Panc1 (cell line): ENCODE measurements at regions not wholly inside any gene's neighbourhood (a gene's known extent, or its start where the extent isn't known, plus 50 kb on each side); places are given as distances from the start of the nearest gene placed in this dataset.

Experiments used
- ATAC-seq: fragments of 200-7000 bp; cut with Tn5 transposase; 2 replicates; pipeline ENCODE4 v1.9.1; 2020; ENCODE audit warnings: mild to moderate bottlenecking, moderate library complexity
- BruUV-seq: library from RNA; stranded (reverse); fragments of 400-500 nt; replicated peaks from 2 replicates; lab custom pipeline; 2021; lab: Mats Ljungman, UMichigan
- CTCF ChIA-PET: fragments of 300-600 bp; sonication (Branson Sonifier 250); formaldehyde crosslinking; loops from one replicate; lab custom pipeline; 2022; ENCODE audit warnings: antibody characterized with exemption; lab: Charles Lee
- POLR2A ChIA-PET: fragments of 300-600 bp; sonication (Branson Sonifier 250); formaldehyde crosslinking; loops from one replicate; lab custom pipeline; 2022; ENCODE audit warnings: antibody characterized with exemption; lab: Charles Lee
- DNase-seq: peaks from one replicate; pipeline ENCODE4 v3.0.0-alpha.2; 2010; ENCODE audit warnings: low read depth, low spot score
- H3K27ac ChIP-seq: 2 replicates; pipeline ENCODE4 v1.5.1; 2011; ENCODE audit warnings: mild to moderate bottlenecking, low read length, inconsistent platforms
- H3K27me3 ChIP-seq: fragments of 200-500 bp; sonication (Bioruptor generic); 2 replicates; pipeline ENCODE4 v1.6.0; 2014; ENCODE audit warnings: low read length, inconsistent platforms; ENCODE audit not compliant: control insufficient read depth, insufficient read depth
- H3K36me3 ChIP-seq: fragments of 200-500 bp; sonication (Bioruptor generic); 2 replicates; pipeline ENCODE4 v1.5.1; 2014; ENCODE audit warnings: inconsistent platforms, mild to moderate bottlenecking, low read length, moderate library complexity; ENCODE audit not compliant: control insufficient read depth, insufficient read depth
- H3K4me1 ChIP-seq: 2 replicates; pipeline ENCODE4 v1.5.1; 2011; ENCODE audit warnings: inconsistent platforms, mild to moderate bottlenecking, low read length, moderate library complexity; ENCODE audit not compliant: control insufficient read depth, insufficient read depth
- H3K4me3 ChIP-seq, 2 experiments: 2 replicates each; pipeline ENCODE4 v1.5.1; 2011 to 2012; ENCODE audit warnings: low read depth in 2 of 2, low read length in 2 of 2, mild to moderate bottlenecking in 2 of 2, inconsistent platforms in 1 of 2, moderate library complexity in 1 of 2
- H3K9me3 ChIP-seq: fragments of 200-500 bp; sonication (Bioruptor generic); 2 replicates; pipeline ENCODE4 v1.5.1; 2014; ENCODE audit warnings: low read depth, mild to moderate bottlenecking, inconsistent platforms, low read length, moderate library complexity; ENCODE audit not compliant: control insufficient read depth, insufficient read depth
- POLR2AphosphoS5 ChIP-seq: IDR thresholded peaks from 2 replicates; pipeline ENCODE4 v1.6.1; 2012; ENCODE audit warnings: mild to moderate bottlenecking, low read depth, low read length, moderate library complexity
- SIN3A ChIP-seq: IDR thresholded peaks from 2 replicates; pipeline ENCODE4 v1.6.1; 2012; ENCODE audit warnings: low read depth, mild to moderate bottlenecking, low read length, moderate library complexity, borderline replicate concordance; ENCODE audit not compliant: insufficient read depth
- TCF7L2 ChIP-seq: IDR thresholded peaks from 2 replicates; pipeline ENCODE4 v1.6.1; 2011; ENCODE audit warnings: mild to moderate bottlenecking, low read depth, low read length, inconsistent platforms
- in situ Hi-C: cut with HindIII; loops from 2 replicates; pipeline ENCODE4 v1.10.0; 2016; ENCODE audit warnings: low sequenced_read_pairs, low pct_unique_long_range_greater_than_20kb
- intact Hi-C: fragments of 100-400 bp; cut with micrococcal nuclease; formaldehyde crosslinking; loops from one replicate; pipeline ENCODE4 v1.10.0; 2022; ENCODE audit not compliant: unreplicated experiment
- TF ChIP-seq, protein P1 (sequence below): fragments of 450-650 bp; IDR thresholded peaks from 2 replicates; pipeline ENCODE4 v1.5.1; 2017; ENCODE audit warnings: mild to moderate bottlenecking
- TF ChIP-seq, protein P2 (sequence below), 2 experiments: IDR thresholded peaks; 2 replicates each; pipeline ENCODE4 v1.6.1; 2011 to 2012; ENCODE audit warnings: low read depth in 2 of 2, control low read depth in 1 of 2, low read length in 1 of 2, mild to moderate bottlenecking in 1 of 2, moderate library complexity in 1 of 2; ENCODE audit not compliant: insufficient read depth in 1 of 2

DNA sequence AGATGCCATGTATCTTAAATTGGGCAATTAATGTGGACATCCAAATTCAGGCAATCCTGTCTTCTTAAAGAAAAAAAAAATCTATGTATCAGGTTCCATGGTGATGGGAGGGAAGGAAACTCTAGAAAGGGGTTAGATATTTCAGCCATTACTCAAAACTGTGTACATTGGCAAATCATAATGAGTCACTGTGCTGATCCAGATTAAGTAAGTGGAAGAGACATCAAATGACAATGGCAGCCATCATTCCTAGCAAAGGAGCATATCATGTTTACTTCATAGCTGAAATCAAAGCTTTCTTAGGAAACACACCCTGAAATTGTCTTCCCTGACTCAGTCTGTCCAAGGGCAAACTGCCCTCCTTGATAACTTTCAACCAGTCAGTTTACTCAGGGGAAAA is 713.3 kb upstream of the GBE1 start:
- CTCF ChIA-PET, result no interaction called here
- no TSS peak for BruUV-seq
- in situ Hi-C loops (no loop called here), intact Hi-C loops (no loop called here)
- DNase-seq (no peak), ATAC-seq (no peak)
- H3K27ac ChIP-seq, result no peak overlapping the region
- H3K4me1 ChIP-seq, result no peaks in the 10 kb centered on the region
- POLR2A ChIA-PET, result no interaction called here
- H3K4me3 ChIP-seq, result no peak overlapping the region
- no peaks in the 10 kb centered on the region for H3K27me3 ChIP-seq
- TF ChIP-seq TCF7L2 (no peak), SIN3A (no peak), POLR2AphosphoS5 (no peak)
- no peaks in the 10 kb centered on the region for H3K9me3 ChIP-seq
- no peaks in the 10 kb centered on the region for H3K36me3 ChIP-seq

DNA sequence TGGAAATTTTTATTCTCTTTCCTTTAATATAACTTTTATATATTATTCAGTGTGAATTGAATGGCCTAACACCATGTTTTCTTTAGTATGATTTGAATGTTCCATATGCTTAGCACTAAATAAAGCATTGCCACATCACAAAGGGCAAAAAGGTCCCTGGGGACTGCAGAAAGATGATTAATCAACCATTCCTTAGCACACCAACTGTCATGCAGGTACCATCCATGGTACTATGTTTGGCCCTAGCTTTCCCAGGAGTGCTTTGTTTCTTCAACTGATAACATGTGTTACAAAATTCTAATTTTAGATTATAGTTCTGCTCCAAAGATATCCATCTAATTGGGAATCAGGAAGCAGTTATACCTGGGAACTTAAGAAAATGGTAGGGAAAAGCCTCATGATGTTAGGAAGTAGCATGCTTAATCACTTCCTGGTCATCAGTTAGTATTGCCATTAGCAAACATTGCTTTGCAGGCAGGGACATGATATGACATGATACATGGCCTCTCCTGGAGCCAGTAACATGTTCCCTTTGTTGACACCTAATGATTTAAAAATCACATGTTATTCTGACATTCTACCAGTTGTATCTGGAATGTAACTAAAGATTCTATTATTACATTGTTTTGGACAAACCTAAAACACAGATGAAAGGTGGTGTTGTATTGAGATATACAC is 712.6 kb upstream of the GBE1 start:
- CTCF ChIA-PET, result no interaction called here

More for the DNA sequence above, 712.6 kb upstream of the GBE1 start:
- TF ChIP-seq POLR2AphosphoS5 (no peak), TCF7L2 (no peak), SIN3A (no peak)
- TF ChIP-seq, protein P1, sequence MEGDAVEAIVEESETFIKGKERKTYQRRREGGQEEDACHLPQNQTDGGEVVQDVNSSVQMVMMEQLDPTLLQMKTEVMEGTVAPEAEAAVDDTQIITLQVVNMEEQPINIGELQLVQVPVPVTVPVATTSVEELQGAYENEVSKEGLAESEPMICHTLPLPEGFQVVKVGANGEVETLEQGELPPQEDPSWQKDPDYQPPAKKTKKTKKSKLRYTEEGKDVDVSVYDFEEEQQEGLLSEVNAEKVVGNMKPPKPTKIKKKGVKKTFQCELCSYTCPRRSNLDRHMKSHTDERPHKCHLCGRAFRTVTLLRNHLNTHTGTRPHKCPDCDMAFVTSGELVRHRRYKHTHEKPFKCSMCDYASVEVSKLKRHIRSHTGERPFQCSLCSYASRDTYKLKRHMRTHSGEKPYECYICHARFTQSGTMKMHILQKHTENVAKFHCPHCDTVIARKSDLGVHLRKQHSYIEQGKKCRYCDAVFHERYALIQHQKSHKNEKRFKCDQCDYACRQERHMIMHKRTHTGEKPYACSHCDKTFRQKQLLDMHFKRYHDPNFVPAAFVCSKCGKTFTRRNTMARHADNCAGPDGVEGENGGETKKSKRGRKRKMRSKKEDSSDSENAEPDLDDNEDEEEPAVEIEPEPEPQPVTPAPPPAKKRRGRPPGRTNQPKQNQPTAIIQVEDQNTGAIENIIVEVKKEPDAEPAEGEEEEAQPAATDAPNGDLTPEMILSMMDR, result no peak
- TF ChIP-seq, protein P2, sequence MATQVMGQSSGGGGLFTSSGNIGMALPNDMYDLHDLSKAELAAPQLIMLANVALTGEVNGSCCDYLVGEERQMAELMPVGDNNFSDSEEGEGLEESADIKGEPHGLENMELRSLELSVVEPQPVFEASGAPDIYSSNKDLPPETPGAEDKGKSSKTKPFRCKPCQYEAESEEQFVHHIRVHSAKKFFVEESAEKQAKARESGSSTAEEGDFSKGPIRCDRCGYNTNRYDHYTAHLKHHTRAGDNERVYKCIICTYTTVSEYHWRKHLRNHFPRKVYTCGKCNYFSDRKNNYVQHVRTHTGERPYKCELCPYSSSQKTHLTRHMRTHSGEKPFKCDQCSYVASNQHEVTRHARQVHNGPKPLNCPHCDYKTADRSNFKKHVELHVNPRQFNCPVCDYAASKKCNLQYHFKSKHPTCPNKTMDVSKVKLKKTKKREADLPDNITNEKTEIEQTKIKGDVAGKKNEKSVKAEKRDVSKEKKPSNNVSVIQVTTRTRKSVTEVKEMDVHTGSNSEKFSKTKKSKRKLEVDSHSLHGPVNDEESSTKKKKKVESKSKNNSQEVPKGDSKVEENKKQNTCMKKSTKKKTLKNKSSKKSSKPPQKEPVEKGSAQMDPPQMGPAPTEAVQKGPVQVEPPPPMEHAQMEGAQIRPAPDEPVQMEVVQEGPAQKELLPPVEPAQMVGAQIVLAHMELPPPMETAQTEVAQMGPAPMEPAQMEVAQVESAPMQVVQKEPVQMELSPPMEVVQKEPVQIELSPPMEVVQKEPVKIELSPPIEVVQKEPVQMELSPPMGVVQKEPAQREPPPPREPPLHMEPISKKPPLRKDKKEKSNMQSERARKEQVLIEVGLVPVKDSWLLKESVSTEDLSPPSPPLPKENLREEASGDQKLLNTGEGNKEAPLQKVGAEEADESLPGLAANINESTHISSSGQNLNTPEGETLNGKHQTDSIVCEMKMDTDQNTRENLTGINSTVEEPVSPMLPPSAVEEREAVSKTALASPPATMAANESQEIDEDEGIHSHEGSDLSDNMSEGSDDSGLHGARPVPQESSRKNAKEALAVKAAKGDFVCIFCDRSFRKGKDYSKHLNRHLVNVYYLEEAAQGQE (IDR thresholded peaks at IDR 0.05; ENCODE audit: insufficient read depth in 1 of 2, low read depth in 2 of 2, low read length in 1 of 2), result no peak
- no peaks in the 10 kb centered on the region for H3K4me1 ChIP-seq
- no peak overlapping the region for H3K27ac ChIP-seq
- DNase-seq, result no peak
- no peak overlapping the region for H3K4me3 ChIP-seq
- no peaks in the 10 kb centered on the region for H3K27me3 ChIP-seq
- H3K36me3 ChIP-seq, result no peaks in the 10 kb centered on the region
- in situ Hi-C loops, result no loop called here
- BruUV-seq, result no TSS peak
- no peaks in the 10 kb centered on the region for H3K9me3 ChIP-seq
- intact Hi-C loops, result no loop called here
- POLR2A ChIA-PET, result no interaction called here
- no peak for ATAC-seq
